GM12892 (cell line): ENCODE measurements at regions not wholly inside any gene's neighbourhood (a gene's known extent, or its start where the extent isn't known, plus 50 kb on each side); places are given as distances from the start of the nearest gene placed in this dataset.

ENCODE experiments used
- POLR2A ChIP-seq: IDR thresholded peaks from 2 replicates; pipeline ENCODE4 v1.6.1; 2011; ENCODE audit warnings: low read depth, low read length, control low read depth
- POLR2AphosphoS5 ChIP-seq: IDR thresholded peaks from 2 replicates; pipeline ENCODE4 v1.6.1; 2011; ENCODE audit warnings: low read depth, low read length, control low read depth
- TAF1 ChIP-seq: IDR thresholded peaks from 2 replicates; pipeline ENCODE4 v1.6.1; 2011; ENCODE audit warnings: low read depth, mild to moderate bottlenecking, control low read depth, low read length, borderline replicate concordance

GRCh38 chr10:57972783-57973182, 294.9 kb downstream of the IPMK start:
- no peak for TF ChIP-seq POLR2AphosphoS5
- TF ChIP-seq POLR2A: no peak
- no peak for TF ChIP-seq TAF1
